Lower lobe of right lung (tissue), 2 donors: ENCODE measurements at regions not wholly inside any gene's neighbourhood (a gene's known extent, or its start where the extent isn't known, plus 50 kb on each side); places are given as distances from the start of the nearest gene placed in this dataset.
"Not testable (repeated sequence)": the region's sequence is repeated elsewhere in the genome, so short reads cannot be mapped to it uniquely, and the experiment has no call there.

Source experiments
- ATAC-seq, 2 donors: fragments of 200-7000 bp; cut with Tn5 transposase; one replicate each; pipeline ENCODE4 v1.9.1; 2020 to 2022; ENCODE audit warnings: mild to moderate bottlenecking in 2 of 2, moderate library complexity in 2 of 2
- DNase-seq: peaks from one replicate; pipeline ENCODE4 v3.0.0-alpha.2; 2020
- H3K27ac ChIP-seq: fragments of 200-600 bp; one replicate; pipeline ENCODE4 v1.8.0; 2022
- H3K27me3 ChIP-seq: fragments of 200-600 bp; one replicate; pipeline ENCODE4 v1.8.0; 2022; ENCODE audit warnings: low read depth
- H3K36me3 ChIP-seq: fragments of 200-600 bp; one replicate; pipeline ENCODE4 v1.8.0; 2022; ENCODE audit warnings: mild to moderate bottlenecking
- H3K4me1 ChIP-seq: fragments of 200-600 bp; one replicate; pipeline ENCODE4 v1.8.0; 2022
- H3K4me3 ChIP-seq: fragments of 200-600 bp; one replicate; pipeline ENCODE4 v1.8.0; 2022; ENCODE audit warnings: mild to moderate bottlenecking
- H3K9me3 ChIP-seq: fragments of 200-600 bp; one replicate; pipeline ENCODE4 v1.8.0; 2022
- CTCF ChIP-seq: fragments of 200-600 bp; IDR thresholded peaks from one replicate; pipeline ENCODE4 v1.8.0; 2022; ENCODE audit warnings: antibody characterized with exemption, mild to moderate bottlenecking
- intact Hi-C: fragments of 100-400 bp; cut with DNase I; formaldehyde crosslinking; loops from one replicate; pipeline ENCODE4 v1.11.0; 2022
- donor health status: DM: no; HTN: yes; CAD: no; lungs with severe emphysema.

- H3K9me3 ChIP-seq, H3K27me3 ChIP-seq, H3K36me3 ChIP-seq, DNase-seq, intact Hi-C loops, H3K4me3 ChIP-seq, H3K27ac ChIP-seq, ATAC-seq: not testable (repeated sequence)
- peaks cover 21% of the 10 kb centered on the region for H3K4me1 ChIP-seq
Measured at GRCh38 chr7:106713452-106713851, 52.5 kb upstream of the CCDC71L start.

- H3K4me3 ChIP-seq, DNase-seq, ATAC-seq, H3K9me3 ChIP-seq, H3K27ac ChIP-seq, H3K27me3 ChIP-seq, intact Hi-C loops, H3K36me3 ChIP-seq: not testable (repeated sequence)
- peaks cover 30% of the 10 kb centered on the region for H3K4me1 ChIP-seq
Measured at GRCh38 chr7:106714590-106715442, 53.9 kb upstream of the CCDC71L start.

- Histone ChIP-seq H3K27ac (no peak overlapping the region), H3K27me3 (no peaks in the 10 kb centered on the region), H3K4me1 (peaks cover 30% of the 10 kb centered on the region), H3K4me3 (no peak overlapping the region), H3K9me3 (no peaks in the 10 kb centered on the region), H3K36me3 (no peaks in the 10 kb centered on the region)
- intact Hi-C loops: no loop called here
- no peak for DNase-seq
- ATAC-seq: no peak
- TF ChIP-seq CTCF: no peak
Measured at GRCh38 chr7:106715730-106716129, 54.8 kb upstream of the CCDC71L start.

- TF ChIP-seq CTCF: no peak
- DNase-seq (no peak), ATAC-seq (no peak)
- peaks cover 30% of the 10 kb centered on the region for H3K4me1 ChIP-seq
- no peak overlapping the region for H3K4me3 ChIP-seq
- intact Hi-C loops: no loop called here
- H3K9me3 ChIP-seq: no peaks in the 10 kb centered on the region
- H3K27ac ChIP-seq: peak overlapping the region; percentile 24
- no peaks in the 10 kb centered on the region for H3K36me3 ChIP-seq
- no peaks in the 10 kb centered on the region for H3K27me3 ChIP-seq
Measured at GRCh38 chr7:106717254-106717954, 56.4 kb upstream of the CCDC71L start.

GRCh38 chr7:106717955-106718871, 57.3 kb upstream of the CCDC71L start:
- Histone ChIP-seq H3K9me3 (no peaks in the 10 kb centered on the region), H3K4me1 (peaks cover 30% of the 10 kb centered on the region), H3K36me3 (no peaks in the 10 kb centered on the region), H3K4me3 (no peak overlapping the region), H3K27ac (peak overlapping the region; percentile 24), H3K27me3 (no peaks in the 10 kb centered on the region)
- no peak for DNase-seq
- intact Hi-C loops: no loop called here
- peak; percentile 92 to 93 for ATAC-seq
- TF ChIP-seq CTCF: no peak

GRCh38 chr7:106720641-106721040, 59.7 kb upstream of the CCDC71L start:
- intact Hi-C loops: no loop called here
- no peak for TF ChIP-seq CTCF
- H3K4me3 ChIP-seq: no peak overlapping the region
- no peaks in the 10 kb centered on the region for H3K36me3 ChIP-seq
- ATAC-seq (no peak), DNase-seq (no peak)
- no peaks in the 10 kb centered on the region for H3K27me3 ChIP-seq
- H3K27ac ChIP-seq: no peak overlapping the region
- H3K4me1 ChIP-seq: peaks cover 30% of the 10 kb centered on the region
- H3K9me3 ChIP-seq: no peaks in the 10 kb centered on the region
